GM19025 (cell line): ENCODE measurements at regions not wholly inside any gene's neighbourhood (a gene's known extent, or its start where the extent isn't known, plus 50 kb on each side); places are given as distances from the start of the nearest gene placed in this dataset.
"Not testable (repeated sequence)": the region's sequence is repeated elsewhere in the genome, so short reads cannot be mapped to it uniquely, and the experiment has no call there.

Source experiments
- ATAC-seq: cut with Tn5 transposase; IDR thresholded peaks from one replicate; pipeline ENCODE4 v1.9.1; 2021; ENCODE audit warnings: mild to moderate bottlenecking, low read depth, moderate library complexity; ENCODE audit not compliant: unreplicated experiment

DNA sequence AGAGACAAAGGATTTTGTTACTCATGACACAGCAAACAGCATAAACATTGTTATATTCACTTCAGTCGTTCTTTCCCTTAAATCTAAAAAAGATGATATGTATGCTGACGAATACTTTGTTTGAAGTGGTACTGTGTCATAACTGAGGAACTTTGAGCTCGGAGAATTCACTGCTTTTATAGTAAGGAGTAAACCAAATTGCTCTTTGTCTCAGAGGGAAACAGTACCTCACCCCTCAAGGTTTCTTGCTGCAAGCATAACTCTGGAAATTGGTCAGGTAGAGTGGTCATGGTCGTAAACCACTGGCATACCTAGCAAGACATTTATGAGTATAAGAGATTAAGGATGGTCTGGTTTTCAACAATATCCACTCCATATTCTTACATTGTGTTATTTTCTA, 160.2 kb upstream of the OR4E1 start:
- no peak for ATAC-seq

DNA sequence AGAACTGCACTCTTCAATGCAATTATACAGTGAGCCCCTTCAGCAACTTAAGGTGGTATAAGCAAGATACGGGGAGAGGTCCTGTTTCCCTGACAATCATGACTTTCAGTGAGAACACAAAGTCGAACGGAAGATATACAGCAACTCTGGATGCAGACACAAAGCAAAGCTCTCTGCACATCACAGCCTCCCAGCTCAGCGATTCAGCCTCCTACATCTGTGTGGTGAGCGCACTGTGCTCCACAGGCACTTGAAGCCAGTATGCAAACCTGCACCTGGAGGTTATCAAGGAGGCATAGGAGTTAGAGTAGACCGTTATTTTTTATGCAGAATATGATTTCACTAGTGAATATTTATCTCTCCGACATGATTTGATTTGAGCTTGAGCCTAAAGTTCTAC, 152.2 kb upstream of the OR4E1 start:
- no peak for ATAC-seq

DNA sequence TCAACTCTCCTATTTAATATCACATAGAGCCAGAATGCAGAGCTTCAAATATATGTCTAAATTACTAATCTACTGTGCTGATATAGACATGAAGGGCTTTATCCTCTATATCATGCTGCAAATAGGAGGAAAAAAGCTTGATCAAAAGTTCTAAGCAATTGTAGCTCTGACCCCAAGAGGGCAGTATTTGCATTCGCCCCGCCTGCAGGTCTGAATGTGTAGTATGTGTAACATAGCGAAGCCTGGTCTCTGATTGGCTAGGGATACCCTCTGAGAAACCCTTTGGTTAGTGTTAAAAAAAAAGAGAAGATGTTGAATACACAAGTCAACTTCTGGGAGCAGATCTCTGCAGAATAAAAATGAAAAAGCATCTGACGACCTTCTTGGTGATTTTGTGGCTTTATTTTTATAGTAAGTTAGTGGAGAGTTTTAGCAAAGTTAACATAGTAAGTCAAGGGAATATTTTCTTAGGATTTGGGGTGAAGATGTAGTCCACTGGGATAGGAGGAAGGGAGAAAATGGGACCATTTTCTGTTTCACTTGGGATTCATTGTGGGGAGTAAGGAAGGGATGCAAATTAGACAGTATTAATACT, 151.6 kb upstream of the OR4E1 start:
- ATAC-seq, result no peak

DNA sequence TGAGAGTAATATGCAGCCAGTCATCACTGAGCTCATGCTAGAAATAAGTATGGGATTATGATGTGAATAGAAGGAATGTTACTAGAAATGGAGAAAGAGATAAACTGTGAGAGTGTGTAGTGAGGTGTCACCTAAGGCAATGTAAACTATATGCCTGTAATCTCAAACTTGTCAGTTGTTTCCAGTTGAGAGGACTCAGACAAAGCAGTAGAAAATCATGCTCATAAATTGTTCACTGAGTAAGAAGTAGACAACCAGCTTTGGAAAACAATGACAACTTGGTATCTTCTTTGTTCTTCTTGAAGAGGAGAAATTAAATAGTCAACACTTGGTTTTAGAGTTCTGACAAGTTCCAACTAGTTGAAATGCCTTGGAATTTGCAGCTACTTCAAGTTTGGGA, 148.5 kb upstream of the OR4E1 start:
- ATAC-seq, result no peak

DNA sequence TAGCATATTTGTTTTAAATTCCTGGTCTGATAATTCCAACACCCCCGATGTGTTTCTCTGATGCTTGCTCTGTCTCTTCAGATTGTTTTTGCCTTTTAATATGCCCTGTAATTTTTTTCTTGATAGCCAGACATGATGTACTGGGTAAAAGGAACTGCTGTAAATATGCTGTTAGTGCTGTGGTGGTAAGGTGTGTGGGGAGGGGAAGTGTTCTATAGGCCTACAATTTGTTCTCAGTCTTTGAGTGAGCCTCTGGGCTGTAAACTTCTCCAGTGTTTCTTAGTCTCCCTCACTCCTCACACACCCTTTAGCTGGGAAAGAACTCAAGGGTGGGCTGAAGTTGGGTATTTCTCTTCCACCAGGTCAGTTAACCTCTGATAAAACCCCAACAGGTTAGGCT, 147.0 kb upstream of the OR4E1 start:
- no peak for ATAC-seq

DNA sequence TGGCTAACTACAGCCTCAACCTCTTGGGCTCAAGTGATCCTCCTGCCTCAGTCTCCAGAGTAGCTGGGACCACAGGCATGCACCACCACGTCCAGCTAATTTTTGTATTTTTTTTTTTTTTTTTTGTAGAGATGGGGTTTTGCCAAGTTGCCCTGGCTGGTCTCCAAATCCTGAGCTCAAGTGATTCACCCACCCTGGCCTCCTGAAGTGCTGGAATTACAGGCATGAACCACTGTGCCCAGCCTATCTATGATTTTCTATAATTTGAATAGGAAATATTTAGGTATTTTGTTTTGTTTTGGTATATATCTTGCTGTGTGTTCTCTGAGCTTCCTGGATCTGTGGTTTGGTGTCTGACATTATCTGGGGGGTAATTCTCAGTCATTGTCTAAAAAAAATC, 146.3 kb upstream of the OR4E1 start:
- not testable (repeated sequence) for ATAC-seq

DNA sequence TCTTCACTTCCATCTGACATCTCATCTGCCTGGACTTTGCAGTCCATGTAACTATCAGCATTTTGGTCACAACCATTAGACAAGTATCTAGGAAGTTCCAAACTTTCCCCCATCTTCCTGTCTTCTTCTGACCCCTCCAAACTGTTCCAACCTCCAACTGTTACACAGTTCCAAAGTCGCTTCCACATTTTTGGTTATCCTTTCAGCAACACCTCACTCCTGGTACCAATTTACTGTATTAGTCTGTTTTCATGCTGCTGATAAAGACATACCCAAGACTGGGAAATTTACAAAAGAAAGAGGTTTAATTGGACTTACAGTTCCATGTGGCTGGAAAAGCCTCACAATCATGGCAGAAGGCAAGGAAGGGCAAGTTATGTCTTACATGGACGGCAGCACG, 143.4 kb upstream of the OR4E1 start:
- ATAC-seq, result not testable (repeated sequence)

DNA sequence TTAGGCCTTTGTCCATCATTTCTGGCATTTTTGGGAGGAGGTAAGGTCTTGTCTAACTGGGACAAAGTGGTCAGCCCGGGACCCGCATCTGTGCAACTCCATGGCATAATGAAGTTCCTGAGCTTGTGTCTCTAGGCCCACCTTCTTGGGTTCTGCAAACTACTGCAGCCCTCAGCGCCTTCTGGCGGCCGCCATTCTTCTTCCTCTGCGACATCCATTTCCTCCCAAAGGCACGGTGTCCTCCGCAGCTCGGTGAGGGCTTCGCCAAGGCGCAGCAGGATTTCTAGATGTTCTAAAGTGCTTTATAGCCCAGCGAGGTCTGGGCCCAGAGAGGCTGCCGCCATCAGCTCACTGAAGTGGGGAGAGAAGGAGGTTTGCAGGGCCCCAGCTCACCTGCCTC, 134.4 kb upstream of the OR4E1 start:
- no peak for ATAC-seq

DNA sequence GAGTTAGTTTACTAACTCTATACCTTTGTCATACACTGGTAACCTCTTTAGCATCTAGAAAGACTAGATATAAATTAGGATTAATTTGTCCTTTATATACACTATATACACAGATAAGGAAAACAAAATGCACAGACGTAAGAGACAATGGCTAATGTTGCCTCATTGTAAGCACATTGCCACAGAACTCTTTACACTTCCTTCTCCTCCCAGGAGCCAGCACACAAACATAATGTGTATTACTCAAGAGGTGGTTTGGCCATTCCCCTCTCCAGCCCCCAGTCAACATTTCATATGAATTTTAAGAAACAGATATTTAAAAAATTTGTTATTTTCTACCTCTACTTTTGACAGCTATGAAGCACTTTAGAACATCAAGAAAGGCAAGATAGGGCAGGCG, 131.4 kb upstream of the OR4E1 start:
- no peak for ATAC-seq

DNA sequence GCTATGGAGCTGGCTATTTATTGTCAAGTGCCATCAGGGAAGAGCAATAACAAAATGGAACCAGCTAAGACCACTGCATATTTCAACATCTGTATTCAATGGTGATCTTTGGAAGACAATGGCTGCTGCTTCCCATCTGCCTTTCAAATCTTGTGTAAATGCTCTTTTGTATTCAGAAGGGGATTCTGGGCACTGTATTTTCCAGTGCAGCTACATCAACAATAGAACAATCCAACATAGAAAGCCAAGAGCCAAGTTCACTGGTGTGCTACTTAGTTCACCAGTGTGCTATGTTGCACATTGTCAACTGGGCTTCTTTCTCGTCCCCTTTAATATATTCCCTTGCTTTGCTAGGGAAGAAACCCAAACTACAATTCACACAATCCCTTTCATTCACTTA, 128.8 kb upstream of the OR4E1 start:
- ATAC-seq, result no peak

DNA sequence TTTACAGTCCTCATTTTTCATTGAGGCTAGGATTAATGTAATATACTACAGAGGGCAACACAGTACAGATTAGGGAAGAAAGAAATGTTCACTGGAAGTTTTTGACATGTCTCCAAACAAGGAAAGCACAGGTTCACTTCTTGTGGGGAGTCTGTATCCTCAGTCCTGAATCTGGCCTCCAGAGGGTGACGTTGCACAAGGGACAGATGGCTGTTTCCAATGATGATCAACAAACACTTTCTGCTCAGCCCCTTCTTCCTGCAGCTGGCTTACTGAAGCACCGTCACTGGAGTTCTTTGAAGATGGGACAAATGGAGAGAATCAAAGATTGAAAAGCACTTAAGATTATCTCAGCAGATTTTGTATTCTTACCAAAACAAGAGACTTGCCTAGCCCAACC, 123.3 kb upstream of the OR4E1 start:
- ATAC-seq, result no peak

DNA sequence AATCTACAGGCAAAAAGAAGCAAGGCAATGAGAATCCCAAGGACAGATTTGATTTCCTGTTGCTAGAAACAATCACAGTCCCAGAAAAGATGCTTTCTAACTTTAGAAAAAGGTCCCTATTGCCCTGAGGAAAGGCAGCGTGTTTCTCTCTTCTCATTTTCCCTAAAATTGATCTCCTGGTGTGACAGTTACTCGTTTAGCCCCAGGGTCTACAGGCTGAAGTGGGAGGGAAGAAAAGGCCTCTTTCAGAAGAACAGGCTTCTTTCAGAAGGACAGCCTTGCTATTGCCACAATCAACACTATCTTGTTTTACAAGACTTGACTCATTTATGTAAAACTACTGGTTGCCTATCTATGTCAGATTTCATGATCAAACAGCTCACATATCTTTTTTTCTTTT, 121.8 kb upstream of the OR4E1 start:
- no peak for ATAC-seq

DNA sequence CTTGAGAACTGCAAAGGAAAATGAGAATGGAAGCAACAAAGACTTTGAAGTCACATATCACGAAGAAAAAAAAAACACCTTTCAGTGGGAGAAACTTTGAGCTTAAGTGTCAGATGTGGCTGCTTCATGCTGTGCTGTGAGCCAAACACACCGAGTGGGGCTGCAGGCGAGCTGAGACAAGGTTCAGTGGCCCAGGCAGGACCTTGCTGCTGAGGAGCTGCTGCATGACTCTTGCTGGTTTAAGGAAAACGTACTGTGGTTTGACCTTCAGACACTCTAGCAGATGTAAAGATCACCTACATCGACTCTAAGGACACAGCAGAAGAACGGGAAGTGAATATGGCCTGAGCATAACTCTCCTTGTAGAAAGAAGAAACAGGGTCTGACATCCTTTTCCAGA, 118.1 kb upstream of the OR4E1 start:
- ATAC-seq, result no peak

DNA sequence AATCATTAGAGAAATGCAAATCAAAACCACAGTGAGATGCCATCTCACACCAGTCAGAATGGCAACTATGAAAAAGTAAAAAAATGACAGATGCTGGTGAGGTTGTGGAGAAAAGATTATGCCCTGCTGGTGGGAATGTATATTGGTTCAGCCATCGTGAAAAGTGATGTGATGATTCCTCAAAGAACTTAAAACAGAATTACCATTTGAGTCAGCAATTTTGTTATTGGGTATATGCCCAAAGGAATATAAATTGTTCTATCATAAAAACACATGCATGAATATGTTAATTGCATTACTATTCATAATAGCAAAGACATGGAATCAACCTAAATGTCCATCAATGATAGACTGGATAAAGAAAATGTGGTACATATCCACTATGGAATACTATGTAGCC, 115.1 kb upstream of the OR4E1 start:
- ATAC-seq, result not testable (repeated sequence)

DNA sequence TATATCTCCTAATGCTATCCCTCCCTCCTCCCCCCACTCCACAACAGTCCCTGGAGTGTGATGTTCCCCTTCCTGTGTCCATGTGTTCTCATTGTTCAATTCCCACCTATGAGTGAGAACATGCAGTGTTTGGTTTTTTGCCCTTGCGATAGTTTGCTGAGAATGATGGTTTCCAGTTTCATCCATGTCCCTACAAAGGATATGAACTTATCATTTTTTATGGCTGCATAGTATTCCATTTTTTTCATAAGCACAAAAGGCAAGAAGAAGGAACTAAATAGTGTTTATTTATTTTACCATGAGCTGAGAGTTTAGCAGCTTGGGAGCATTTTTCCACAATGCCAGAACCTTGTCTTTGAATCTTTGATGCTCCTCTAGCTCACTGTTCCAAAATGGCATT, 113.6 kb upstream of the OR4E1 start:
- ATAC-seq, result not testable (repeated sequence)

DNA sequence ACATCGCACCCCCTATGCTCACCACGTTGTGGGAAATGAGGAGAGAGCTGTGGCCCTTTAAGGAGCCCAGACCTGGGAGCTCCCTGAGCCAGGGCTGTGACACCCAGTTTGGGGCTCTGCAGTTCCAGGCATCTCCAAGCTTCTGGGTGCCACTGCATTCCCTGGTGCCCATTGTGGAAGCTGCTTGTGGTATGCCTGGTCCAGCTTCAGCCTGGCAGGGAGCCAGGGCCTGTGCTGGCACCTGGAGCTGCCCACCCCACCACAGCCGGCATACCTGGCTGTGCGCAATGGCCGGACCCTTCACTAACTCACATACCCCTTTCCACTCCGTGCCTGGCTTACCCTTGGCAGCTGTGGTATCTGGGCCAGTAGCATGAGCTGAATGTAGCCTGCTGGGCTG, 107.9 kb upstream of the OR4E1 start:
- ATAC-seq, result no peak

DNA sequence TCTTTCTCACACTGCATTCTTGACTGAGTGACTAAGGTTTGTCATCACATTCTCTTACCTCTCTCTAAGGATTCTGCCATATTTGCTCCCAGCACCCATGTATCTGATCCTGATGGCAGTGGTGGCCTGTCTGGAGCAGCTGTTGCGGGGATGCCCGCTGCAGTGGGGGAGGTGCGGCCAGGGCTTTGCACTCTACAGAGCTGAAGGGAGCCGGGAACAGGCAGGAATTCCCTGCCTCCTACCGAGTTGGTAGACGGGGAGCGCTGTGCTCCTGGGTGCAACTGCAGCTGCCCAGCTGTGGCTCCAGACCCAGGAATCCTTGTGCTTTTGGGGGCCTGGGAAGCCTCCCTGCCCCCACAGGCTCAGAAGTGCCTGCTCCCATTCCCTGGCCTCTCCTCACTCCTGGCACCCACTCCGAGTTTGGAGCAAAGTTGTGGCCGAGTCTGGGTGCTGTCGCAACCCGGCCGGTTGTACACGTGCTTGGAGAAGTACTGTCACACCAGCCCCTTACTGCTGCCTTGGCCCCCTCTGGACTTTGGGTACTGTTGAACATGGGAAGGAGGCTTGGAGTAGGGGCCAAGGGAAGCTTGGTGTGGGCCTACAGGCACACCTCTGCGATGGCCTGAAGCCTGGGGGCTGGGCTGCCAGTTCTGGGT, 106.9 kb upstream of the OR4E1 start:
- ATAC-seq, result no peak

DNA sequence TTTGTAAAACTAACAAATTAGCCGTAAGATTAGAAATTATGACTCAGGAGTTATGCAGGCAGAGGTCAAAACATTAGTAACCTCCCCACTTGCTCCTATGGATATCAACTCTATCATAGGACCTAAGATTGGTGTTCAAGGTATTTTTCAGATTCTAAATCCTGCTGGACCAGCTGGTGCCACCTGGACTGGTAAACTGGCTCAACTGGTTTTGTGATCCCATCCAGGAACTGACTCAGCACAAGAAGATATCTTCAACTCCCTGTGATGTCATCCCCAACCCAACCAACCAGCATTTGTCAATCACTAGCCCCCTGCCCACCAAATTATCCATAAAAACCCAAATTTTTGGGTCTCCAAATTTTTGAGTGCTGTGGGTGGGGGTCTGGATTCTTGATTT, 98.1 kb upstream of the OR4E1 start:
- ATAC-seq, result no peak

DNA sequence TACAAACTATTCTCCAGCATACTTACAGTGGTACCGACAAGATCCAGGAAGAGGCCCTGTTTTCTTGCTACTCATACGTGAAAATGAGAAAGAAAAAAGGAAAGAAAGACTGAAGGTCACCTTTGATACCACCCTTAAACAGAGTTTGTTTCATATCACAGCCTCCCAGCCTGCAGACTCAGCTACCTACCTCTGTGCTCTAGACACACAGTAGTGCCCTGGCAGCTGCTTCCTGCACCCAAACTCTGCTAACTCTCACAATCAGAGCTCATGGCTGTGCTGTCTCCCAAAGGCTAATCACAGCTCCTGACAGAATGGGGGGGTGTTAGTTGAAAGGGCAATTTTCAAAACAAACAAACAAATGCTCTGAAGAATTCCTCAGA, 95.2 kb upstream of the OR4E1 start:
- no peak for ATAC-seq

DNA sequence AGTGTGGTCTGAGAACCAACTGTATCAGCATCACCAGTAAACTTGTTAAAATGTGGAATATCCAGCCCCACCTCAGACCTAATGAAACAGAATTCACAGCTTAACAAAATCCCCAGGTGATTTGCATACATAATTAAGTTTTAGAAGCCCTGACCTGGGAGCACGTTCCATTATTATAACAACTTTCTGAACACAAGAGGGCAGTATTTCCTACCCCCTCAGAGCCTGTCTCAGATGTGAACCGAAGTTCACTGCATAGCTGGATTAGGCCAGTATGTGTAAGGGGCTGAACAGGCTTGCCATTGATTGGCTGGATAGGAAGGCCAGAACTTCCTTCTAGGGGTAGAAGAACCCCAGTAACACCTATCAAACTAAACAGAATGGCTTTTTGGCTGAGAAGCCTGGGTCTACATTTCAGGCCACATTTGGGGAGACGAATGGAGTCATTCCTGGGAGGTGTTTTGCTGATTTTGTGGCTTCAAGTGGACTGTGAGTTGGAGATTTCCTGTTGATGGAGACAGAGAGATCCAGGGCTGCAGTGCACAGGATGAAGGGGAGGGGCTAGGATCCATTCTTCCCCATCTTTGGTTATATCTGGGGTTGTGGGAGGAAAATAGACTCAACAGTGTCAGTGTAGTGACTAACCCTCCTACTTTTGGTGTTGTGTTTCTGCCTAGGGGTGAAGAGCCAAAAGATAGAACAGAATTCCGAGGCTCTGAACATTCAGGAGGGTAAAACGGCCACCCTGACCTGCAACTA, 94.7 kb upstream of the OR4E1 start:
- no peak for ATAC-seq

DNA sequence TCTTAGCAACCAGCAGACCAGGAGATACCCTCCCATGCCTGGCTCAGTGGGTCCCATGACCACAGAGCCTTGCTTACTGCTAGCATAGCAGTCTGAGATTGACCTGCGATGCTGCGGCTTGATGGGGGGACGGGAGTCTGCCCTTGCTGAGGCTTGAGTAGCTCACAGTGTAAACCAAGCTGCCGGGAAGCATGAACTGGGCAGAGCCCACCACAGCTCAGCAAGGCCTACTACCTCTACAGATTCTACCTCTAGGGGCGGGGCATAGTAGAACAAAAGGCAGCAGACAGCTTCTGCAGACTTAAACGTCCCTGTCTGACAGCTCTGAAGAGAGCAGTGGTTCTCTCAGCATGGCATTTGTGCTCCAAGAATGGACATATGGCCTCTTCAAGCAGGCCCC, 86.7 kb upstream of the OR4E1 start:
- ATAC-seq, result not testable (repeated sequence)

DNA sequence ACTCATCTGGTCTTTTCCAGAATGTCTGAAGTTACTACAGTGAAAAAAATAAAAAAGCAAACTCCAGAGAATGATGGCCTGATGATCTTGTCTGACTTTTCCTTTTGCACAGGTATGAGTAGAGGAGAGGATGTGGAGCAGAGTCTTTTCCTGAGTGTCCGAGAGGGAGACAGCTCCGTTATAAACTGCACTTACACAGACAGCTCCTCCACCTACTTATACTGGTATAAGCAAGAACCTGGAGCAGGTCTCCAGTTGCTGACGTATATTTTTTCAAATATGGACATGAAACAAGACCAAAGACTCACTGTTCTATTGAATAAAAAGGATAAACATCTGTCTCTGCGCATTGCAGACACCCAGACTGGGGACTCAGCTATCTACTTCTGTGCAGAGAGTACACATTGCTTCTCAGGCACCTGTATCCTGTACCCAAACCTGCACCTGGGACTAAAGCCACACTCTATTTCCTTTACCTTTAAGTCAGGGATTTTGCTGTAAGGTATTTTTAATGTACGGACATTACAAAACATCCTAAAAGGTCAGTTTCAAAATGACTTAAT, 75.8 kb upstream of the OR4E1 start:
- no peak for ATAC-seq
